Ecto neural progenitor cell (in vitro differentiated cells): ENCODE measurements at regions not wholly inside any gene's neighbourhood (a gene's known extent, or its start where the extent isn't known, plus 50 kb on each side); places are given as distances from the start of the nearest gene placed in this dataset.
"Not testable (repeated sequence)": the region's sequence is repeated elsewhere in the genome, so short reads cannot be mapped to it uniquely, and the experiment has no call there.

Experiments
- DNase-seq: peaks from one replicate; pipeline ENCODE4 v3.0.0-alpha.2; 2018; ENCODE audit warnings: low spot score

DNA sequence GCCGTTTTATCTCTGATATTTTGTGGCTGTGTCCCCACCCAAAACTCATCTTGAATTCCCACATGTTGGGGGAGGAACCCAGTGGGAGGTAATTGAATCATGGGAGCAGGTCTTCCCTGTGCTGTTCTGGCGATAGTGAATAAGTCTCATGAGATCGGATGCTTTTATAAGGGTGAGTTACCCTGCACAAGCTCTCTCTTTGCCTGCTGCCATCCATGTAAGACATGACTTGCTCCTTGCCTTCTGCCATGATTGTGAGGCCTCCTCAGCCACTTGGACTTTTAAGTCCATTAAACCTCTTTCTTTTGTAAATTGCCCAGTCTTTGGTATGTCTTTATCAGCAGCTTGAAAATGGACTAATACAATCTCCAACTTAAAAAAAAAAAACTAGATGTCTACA is 502.8 kb downstream of the TFAP2B start:
- DNase-seq: not testable (repeated sequence)

DNA sequence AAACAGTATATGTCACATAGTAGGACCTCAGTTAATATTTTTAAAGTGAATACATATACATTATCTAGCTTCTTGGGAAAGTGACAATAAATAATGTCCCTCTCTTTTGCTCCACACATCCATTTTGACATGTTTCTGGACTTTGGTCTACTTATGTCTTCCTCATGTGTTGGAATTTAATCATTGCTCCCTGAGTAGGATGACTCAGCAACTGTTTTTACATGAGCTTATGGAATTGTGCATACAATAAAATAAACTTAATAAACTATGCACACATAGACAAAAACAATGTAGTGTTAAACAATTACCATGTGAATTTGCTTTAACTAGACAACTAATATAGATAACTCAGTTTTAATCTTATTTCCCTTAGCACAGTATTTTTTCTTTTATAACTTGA is 503.8 kb downstream of the TFAP2B start:
- no peak for DNase-seq

DNA sequence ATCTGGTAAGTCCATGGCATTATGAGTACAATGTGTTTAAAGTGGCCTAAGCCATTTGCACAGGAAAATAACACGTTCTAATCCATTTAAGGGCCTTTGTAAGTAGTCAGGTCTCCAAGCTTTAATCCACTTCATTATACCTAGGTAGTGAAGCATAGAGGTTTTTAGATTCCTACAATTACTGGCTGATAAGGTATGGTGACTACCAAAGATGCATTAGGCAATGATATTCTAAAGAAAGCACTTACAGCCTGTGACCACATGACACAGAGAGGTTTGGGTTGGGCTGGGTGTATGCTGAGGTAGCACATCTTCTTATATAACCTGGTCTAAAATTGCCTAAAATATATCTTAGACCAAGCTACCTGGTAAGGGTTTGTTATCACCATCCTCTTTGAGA is 504.4 kb downstream of the TFAP2B start:
- no peak for DNase-seq

DNA sequence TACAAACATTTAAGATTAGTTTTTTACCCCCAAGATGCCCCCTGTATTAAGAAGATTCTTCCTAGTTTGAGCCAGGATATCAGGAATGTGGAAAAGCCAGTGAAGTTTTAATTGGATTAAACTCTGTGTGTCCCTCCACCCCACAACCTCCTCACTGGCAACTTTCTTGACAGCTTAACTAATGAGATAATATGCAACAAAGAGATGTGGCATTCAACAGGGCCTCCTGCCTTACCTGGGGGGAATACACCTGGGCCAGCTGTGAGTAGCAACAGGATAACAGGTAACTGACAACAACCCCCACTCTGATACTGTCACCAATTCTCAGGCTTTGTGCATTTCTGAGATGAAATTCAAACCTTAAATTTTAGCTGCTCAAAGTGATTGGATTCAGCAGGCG is 512.3 kb downstream of the TFAP2B start:
- DNase-seq: no peak

DNA sequence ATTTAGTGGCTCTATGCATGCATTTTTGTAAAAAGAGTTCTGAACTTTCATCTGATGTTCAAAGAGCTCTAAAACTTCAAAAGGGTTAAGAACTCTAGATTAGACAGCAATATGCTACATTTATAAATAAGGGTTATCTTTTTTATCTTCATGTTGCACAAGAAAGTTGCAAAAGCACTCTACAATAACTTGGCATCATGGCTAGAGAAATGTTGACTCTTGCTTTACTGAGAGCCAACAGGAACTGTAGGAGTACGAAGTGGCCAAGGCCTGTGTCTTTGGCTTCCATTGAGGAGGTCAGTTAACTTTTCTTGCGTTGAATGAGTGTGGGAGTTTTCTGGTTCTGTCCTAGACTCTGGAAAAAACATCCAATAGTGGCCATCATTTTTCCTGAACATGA is 516.9 kb downstream of the TFAP2B start:
- no peak for DNase-seq

DNA sequence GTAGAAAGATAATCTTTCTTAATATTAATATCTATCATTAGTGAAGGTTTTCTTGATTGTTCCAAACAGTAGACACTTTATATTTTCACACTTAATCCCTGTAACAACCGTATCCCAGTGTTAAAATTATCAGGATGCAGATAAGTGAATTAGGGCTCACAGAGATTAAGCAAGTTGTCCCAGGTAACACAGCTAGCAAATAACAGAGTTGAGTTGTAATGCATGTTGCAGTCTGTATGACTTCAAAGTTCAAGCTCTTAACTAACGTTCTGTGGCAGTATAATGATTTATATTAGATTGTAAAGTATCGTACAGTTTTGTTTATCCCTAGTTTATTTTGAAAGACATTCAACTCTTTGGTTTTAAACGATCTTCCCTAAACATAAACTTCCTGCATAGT is 517.5 kb downstream of the TFAP2B start:
- DNase-seq: no peak

DNA sequence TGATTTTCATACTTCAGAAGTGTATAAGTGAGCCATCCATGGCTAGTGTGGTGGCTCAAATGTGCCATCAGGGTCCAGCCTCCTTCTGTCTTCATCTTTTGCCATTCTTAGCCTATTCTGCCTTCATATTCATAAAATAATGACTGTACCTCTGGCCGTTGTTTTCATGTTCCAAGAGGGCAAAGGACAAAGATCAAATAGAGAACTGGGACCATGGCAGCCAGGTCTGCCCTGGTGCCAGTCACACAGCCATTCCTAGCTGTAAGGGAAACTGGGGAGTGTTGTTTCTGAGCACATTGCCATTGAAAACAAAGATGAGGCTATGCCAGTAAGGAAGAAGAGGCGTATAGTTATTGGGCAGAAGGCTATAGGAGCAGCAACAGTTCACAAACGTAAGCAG is 518.6 kb downstream of the TFAP2B start:
- no peak for DNase-seq

DNA sequence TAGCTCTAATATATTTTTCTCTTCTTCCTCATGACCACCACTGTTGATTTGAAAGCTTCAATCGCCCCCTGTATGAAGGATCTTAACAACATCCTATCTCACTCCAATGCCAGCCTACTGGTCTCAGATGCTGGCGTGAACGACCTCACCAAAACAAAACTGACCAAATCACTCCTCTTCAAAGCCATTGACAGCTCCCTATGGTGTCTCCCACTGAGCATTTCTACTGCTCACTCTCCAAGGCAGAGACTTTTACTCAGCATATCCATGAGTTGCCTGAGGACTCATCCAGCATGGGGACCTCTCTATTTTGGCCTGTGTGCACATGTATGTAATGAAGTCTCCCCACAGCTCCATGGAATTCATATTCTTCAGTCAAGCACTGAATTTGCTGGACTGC is 520.4 kb downstream of the TFAP2B start:
- no peak for DNase-seq

DNA sequence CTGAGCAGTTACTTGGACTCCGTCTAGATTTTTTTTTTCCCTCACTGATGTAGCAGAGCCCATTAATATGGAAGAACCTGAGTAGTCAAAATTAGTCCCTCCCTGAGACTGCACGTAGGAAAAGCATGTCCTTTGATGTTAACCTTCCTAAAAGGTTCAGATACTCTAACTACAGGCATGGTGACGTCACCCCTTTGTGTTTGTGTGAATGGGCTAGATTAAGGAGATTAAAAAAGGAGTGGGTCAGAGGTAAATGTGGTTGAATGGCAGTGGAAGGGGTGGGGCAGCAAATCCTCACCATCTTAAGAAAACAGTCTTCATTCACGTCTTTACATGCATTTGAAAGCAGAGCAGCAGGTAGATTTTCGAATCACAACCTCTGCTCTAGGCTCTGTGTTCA is 521.1 kb downstream of the TFAP2B start:
- DNase-seq: peak; percentile 60

DNA sequence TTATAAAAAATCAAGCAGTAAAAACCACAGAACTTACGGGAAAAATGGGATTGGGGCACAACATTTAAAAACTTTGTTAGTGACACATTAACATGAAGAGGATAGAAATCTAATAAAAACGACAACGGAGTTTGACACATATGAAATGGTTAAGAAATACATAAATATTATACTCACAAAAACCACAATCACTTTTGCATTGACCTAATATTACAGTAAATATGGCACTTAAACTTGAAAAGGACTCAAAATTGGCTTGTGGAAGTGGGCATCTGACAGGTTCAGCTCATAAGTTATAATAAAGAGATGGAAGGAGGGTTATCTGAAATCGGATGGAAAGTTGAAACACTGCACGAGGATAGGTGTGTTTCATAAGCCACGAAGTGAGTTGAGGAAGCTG is 523.7 kb downstream of the TFAP2B start:
- DNase-seq: no peak

DNA sequence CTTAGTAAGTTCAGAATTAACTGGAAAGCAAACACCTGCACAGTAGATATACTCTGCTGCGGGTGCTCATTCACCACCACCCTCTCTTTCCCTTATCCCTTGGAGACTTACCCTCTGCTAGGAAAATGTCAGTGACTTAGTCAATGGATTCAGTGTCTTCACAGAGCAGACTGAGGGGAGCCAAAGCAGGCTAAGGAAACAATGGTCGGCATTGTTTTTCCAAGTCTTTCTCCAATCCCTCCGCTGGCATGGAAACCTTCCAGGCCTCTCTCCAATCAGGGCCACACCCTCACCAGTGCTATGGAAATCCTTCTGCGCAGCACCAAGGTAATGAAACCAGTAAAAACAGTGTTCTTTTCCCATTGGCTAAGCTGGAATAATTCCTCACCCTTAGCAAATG is 531.2 kb downstream of the TFAP2B start:
- no peak for DNase-seq

DNA sequence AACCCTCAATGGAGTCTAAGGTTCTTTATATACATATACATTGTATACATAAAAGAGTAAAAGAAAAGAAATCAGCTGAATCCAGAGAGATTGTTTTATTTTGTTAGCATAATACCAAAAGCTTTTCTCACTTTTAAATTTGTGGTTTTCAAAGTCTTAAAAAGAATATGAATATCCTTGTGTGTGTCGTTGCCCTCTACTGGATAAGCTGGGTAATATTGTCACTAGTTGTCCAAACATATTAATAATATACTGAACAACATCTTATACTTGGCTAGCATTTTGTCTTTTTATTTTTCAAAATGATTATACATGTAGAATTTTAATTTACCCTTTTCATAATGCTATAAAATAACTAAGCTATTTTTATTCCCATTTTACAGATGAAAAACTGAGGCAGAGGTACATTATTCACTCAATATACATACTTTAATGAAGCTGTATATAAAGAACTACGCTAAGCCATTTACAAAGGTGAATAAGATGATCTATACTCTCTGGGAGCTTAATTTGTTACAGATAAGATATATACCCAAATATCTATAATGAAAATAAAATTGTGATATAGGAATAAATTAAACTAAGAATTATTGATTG is 531.7 kb downstream of the TFAP2B start:
- DNase-seq: no peak

DNA sequence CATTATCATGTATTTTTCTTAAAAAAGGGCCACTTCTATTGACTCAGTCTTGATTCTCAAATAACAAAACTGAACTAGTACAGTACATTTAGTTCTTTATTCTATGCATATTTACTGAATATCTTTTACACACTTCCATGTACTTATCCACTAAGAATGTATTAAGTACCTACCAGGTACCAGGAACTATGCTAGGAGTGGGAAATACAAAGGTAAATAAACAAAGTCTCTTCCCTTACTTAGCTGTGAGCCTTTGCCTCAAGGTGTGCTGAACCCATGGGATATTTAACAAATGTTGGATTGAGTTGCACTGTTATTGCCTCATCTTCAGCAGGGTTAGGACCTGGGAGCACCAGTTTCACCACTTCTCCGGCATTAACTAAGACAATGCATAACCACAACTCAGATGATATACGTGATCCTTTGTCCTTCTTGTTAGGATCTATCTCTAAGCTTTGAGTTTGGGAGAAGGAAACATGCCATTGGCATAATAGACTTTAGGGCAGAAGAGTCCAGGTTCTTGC is 533.9 kb downstream of the TFAP2B start:
- DNase-seq: no peak

DNA sequence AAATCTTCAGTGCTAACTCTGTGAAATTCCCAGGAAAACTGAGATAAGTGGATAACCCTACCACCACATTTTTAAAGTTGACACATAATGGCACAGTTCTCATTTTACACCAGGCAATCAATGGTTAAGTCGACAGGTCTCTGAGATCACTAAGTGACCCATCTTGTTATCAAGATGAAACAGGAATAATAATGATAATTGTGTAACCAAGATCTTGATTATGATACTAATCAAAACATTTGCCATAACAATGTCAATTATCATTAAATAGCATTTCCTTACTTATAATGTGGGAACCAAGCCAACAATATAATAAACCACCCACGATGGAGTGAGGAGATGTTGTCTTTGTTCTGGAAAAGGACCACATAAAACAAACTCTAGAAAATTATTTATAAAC is 541.6 kb downstream of the TFAP2B start:
- DNase-seq: no peak

DNA sequence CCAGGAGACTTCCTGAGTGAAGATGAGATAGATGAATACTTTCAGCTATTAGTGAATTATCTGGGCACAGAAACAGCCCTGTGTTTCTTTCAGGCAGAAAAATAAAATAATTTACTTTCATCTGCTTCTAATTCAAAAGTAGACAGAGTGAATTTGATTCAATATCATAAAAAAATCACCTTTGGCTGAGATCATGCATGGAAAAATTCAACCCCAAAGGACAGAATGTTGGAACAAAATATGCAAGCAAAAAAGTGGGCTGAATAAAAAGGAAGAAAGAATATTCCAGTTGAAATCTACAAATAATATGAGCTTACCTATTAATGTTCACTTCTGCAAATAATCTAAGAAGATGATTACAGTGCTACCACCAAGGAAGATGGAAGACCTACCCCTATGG is 546.9 kb downstream of the TFAP2B start:
- no peak for DNase-seq

DNA sequence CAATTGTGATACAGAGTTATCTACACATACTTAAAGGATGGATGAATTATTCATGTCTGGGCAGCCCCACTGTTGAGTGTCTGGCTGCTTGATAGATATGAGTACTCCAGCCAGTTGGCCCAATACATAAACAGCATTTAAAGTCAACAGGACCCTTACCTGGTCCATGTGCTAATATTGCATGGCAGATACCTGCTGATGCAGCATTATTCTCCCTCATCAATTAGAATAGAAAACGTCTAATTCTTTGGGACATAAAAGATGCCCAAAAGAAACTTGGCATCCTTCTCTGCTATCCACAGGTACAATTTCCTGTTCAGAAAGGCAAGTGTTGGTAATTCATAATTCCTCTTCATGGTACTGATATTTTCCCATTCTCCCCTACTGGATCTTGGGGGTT is 550.8 kb downstream of the TFAP2B start:
- no peak for DNase-seq

DNA sequence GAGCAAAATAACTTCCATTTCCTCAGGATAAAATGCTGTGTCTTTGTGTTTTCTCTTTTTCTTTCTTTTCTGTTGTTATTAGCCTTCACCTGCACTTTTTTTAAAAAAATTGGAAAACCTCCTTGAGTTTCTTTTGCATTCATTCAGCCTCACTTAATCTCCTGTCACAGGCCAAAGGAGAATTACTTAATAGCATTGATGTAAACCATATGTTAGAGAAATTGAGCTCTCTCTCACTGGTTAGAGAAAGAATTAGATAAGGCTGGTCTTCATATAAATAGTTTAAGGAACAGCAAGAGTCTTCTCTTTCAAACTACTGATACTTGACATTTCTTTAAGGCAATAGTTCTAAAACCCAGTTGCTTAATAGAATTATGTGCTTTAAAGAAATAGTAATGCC is 564.2 kb downstream of the TFAP2B start:
- DNase-seq: no peak

DNA sequence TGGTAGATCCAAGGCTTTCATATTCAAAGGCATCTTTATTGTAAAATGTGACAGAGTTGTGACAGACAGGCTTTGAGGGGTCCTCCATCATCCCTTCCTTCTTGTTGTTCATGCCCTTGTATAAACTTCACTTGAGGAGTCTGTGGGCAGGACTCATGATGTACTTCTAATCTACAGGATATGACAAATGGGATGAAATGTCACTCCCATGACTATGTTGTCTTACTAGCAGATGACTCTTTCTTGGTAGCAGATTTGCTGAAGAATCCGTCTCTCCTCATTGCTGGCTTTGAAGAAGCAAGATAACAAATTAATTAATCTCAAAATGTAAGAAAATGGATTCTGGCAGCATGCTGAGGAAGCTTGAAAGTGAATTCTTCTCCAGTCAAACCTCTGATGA is 566.1 kb downstream of the TFAP2B start:
- no peak for DNase-seq

DNA sequence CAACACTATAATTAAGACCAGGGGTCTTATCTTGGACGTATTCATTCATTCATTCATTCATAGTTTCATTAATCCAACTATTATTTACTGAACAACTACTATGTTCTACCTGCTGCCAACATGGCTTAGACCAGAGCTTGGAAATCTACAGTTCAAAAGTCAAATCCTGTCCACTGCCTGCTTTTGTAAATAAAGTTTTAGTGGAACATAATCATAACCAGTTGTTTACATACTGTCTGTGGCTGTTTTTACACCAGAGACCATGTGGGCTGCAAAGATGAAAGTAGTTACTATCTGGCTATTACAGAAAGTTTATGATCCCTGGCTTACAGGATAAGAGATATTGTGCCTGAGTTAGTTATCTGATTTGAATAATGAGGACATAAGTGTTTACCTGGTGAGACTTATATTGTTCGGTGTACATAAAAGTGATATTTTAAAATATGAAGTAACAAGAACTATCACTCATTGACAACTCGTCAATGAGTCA is 567.7 kb downstream of the TFAP2B start:
- no peak for DNase-seq

DNA sequence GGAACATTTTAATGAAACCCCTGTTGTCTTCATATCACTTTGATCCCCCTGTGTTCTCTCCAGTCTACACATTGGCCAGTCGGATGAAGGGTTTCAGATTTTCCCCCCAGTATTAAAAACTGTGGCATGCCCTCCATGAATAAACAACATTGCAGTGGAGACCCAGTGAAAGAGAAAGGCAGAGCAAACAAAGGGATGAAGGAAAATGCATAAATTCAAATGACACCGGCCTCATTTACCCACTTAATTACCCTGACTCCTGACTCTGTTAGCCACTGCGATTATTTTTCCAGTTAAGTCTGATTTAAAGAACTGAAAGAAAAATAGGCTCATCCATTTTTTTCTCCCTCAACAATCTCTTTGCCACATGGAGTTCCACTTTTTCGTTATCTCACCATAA is 569.2 kb downstream of the TFAP2B start:
- no peak for DNase-seq

DNA sequence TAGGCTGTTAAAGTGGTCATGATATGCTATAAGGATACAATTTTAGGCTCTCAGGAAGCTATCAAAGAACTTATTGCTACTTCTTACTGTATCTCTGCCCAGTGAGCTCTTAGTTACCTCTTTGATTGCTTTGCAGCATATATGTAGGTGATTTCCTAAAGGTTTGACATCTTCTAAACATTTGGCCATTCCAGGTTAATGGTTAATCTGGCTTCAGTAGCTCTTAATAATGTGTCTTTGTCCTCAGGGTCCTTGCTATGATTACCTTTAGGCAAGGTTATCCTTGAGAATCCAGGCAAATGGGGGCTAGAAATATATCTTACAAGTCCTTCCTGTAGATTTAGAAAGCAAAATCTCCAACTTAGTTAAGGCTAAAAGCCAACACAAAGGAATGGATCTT is 575.4 kb downstream of the TFAP2B start:
- DNase-seq: no peak

DNA sequence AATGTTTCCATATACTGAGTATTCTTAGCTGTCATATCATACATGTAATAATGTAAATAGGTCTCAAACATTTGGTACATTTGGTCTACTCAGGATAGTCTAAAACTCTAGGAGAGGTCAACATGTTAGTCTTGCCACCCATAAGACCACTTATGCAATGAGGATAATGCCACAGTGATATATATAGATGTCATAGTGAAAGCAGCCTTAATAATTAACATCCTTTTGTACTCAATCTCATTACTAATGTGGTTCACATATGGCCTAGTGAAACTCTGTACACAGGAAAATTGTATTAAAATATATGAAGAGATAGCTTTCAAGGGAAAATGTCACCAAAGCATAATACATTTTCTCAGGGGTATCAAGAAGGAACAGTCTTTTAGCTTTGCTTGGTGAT is 577.9 kb downstream of the TFAP2B start:
- no peak for DNase-seq

DNA sequence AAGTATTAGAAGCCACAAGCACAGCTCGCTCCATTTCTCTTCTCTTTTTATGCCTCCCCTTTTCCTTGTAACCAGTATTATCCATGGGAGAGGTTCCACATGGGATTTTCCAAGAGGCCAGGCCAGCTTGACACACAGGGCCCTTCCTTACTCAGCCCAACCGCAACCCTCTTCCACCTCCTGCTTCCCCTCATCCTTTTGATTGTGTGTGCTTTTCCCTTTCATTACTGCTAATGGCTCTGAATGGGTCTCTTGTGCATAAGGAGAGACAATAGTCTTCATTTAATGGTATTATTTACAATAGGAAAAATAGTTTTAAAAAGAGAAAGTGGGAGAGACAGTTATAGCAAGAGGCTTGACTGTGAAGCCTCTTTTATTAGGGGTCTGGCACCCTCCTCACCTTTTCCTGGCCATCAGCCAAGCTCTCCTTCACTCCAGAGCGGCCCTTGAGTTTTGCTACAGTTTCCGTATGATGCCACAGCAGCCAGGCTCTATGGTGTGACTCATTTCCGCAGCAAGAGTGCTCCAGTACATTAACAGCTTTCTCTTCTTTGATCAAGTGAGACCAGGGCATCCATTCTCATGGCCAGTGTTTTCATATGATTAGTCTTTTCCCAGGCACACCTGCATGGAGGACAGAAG is 579.5 kb downstream of the TFAP2B start:
- no peak for DNase-seq

DNA sequence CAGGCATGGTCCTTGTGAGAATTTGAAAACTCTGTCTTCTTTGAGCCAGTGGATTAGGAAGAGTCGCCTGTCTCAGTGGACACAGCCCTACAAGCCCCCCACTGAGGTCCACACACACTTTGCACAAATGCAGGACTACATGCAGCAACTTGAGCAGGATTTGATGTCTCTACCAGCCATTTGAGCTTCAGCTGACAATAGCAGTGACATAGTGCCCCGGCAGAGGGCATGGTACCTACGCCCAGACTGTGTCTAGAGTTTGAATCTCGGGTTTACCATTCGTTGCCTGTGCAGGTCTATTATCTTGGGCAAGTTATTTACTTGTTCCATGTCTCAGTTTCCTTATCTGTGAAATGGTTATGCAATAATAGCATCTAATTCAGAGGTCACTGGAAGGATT is 580.1 kb downstream of the TFAP2B start:
- DNase-seq: no peak
